GM18519 (cell line): ENCODE measurements at regions not wholly inside any gene's neighbourhood (a gene's known extent, or its start where the extent isn't known, plus 50 kb on each side); places are given as distances from the start of the nearest gene placed in this dataset.

Experiments
- ATAC-seq: cut with Tn5 transposase; IDR thresholded peaks from one replicate; pipeline ENCODE4 v1.9.1; 2021; ENCODE audit warnings: mild to moderate bottlenecking, moderate library complexity; ENCODE audit not compliant: unreplicated experiment, low FRiP score

DNA sequence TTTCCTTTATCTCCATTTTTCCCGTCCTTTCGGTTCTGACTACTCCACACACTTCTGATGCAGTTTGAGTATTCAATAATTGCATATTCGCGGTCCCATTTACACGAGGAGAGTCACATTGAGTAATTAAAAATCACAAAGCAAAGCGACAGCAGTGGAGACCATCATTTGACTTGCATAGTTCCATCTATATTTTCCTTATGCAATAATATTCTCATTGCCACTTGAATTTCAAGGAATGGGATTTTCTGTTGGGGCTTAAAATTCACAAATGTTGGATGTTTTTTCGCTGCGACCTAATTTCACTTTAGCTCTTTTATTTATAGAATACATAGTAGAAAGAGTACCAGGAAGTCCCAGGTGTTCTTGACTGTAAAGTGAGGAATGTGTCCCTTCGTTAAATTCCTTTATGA lies 186.8 kb downstream of the ZEB2 start:
- no peak for ATAC-seq

GRCh38 chr2:144332356-144333142 lies 187.4 kb downstream of the ZEB2 start:
- peak; percentile 89 for ATAC-seq

DNA sequence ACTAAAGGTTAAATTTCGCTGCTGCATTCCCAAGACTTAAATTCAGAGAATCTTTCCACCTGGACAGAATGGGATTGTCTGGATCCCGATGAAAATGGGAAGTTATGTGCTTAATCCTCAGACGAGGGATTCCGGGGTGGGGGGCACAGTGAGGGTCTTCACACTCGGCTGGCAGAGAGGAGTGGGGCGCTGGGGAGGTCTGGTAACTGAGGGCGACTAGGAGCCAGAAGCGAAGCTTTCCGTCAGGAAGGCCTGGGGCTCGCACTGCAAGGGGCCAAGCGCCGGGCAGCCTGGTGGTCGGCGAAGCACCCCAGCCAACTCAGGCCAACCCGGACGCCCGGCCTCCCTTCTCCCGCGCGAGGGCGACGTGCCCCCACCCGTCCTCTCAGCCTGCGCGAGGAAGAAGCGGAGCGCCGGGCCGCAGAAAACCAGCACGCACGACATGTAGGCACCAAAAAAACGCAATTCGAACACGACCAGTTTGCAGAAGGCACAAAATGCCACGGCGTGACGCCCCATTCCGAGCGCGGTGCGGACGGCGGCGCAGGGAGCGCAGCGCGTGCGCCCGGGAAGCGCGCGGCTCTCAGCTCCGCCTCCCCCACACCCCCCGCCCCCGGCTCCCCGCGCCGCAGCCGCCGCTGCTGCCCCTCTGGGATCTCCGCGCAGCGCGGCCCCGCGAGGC lies 188.1 kb downstream of the ZEB2 start:
- ATAC-seq = peak; percentile 54

- no peak for ATAC-seq
These were observed 188.8 kb downstream of the ZEB2 start for GRCh38 chr2:144330951-144331673.

DNA sequence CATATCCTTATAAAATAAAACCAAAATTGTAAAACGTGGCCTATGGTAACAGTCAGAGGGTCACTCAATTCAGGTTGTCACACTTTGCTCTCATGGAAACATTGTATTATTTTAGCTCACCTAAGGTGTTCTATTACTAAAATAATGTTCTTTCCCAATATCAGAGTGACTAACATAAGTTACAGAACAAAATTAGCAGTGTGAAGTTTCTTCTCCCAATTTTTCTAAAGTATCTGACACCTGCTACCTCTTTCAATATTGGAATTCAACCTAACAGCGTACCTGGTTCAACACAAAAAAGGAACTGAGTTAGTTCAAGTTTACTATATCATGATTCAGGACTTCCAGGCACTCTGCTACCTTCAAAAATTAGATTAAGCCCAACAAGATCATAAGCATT lies 190.4 kb downstream of the ZEB2 start:
- no peak for ATAC-seq

DNA sequence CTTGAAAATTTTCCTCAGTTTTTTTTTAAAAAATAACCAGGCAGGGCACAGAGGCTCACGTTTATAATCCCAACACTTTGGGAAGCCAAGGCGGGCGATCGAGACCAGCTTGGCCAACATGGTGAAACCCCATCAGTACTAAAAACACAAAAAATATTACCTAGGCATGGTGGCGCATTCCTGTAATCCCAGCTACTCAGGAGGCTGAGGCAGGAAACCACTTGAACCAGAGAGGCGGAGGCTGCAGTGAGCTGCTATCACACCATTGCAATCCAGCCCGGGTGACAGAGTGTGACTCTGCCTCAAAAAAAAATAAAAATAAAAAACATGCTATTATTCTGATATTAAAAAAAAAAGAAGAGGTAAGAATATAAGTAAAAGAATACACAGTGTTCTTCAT lies 191.0 kb downstream of the ZEB2 start:
- ATAC-seq = no peak

- no peak for ATAC-seq
These were observed 193.1 kb downstream of the ZEB2 start for GRCh38 chr2:144326825-144327224.

DNA sequence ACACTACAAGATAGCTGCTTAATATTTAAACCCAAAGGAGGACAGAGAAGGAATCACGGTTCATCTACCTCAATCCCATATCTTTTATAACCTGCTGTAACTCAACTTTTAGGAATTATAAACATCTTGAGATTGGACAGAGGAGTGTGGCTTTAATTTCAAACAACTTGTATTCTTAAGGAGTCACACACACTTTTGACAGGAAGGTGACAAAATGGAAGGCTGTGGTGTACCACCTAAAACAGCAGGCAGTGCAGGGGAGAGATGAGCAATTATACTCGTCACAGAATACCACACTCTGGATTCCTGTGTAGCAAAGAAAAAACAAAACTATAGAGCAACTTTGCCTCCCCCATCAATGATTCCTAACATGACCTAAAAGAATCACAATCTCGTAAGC lies 194.8 kb downstream of the ZEB2 start:
- peak; percentile 49 for ATAC-seq

DNA sequence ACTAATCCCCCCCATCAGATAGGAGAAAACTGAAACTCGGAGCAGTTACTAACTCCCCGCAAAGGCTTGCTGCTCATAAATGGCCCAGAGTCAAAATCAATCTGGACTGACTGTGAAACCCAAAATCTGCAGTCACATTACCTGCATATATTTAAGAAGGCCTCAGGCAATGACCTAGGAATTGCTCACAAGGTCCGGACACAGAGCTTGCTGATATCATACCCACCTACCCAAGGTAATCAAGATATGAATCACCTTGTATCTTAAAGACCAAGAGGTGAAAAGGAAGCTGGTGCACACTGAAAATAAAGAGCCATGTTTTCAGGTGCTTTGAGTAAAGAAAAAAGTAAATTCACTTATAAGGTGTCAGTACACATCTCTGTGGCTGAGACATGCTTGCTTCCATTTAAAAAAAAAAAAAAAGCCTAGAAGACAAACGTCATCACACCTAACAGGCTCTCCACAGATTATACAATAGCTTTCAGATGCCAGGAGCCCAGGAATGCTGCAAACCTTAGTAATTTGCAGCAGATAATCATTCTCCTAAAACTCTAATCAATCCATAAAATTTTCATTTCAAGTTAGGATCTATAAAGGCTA lies 195.4 kb downstream of the ZEB2 start:
- no peak for ATAC-seq

DNA sequence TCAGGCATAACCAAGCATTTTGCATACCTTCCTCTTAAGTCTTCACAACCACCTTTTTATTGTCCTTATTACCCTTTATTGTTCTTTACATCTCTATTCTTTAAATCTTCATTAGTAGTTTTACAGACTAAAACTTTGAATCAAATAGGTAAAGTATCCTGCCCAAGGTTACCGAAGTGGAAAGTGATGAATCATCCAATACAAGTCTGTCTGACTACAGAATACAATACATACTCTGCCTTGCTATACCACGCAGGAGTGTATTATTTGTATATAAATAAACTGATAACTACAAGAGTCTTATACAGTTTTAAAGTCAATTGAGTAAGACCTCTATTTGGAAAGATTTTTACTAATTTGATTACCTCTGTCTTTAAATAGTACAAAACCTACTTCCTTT lies 196.0 kb downstream of the ZEB2 start:
- peak; percentile 36 for ATAC-seq

- no peak for ATAC-seq
These were observed 197.5 kb downstream of the ZEB2 start for GRCh38 chr2:144322379-144322778.

GRCh38 chr2:144320491-144320890 lies 199.4 kb downstream of the ZEB2 start:
- ATAC-seq = no peak

DNA sequence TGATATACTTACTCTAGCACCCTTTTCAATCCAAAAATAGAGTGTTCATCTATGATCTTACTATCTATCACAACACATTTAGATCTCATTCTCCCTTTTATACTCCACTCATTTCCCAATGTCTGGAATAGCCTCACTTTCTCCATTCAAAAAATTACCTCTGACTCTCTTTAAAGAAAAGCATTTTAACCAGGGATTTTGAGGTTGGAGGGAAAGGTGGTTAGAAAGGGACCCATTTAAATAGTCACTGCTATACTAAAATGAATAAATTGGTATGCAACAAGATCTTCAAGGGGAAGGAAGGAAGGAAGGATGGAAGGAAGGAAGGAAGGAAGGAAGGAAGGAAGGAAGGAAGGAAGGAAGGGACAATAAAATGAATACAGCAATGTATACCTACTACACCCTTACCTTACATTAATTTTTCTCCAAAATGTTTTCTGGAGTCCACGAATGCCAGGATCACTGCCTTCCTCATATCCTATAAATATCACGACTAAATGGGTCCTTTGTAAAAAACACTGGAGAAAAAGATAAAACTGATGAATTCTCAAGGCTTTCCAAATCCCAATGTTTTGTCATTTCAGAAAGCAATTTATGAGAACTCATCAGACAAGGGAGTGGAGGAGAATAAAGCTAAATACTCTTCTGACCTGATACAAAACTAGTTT lies 202.7 kb downstream of the ZEB2 start:
- ATAC-seq = no peak

DNA sequence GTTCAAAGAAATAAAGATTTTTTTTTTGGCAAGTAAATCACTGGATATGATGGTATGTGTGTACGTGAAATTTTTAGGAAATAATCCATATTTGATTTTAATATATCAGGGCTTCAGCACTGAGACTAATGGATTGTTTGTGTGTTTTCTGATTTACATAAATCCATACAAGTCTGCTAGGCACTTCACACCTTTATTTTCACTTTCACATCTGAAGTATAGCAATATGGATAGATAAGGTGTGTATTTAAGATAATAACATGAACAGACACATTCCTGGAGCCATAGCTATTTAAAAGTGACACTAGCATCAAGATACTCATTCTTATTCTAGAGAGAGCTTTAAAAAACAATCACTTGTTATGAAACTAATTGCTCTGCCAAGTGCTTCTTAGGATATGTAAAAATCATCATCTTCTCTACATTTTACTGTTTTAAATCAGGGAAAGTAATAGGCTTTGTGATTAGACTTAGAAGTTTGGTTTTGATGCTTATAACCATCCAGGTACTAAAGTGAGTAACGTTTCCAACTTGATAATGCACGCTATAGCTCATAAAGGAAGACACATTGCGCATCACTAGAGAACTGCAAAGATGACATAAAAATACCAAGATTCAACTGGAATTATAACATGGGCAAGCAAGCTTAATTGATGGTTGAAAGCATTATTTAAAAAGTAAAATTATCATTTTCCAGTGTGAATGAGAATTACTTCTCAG lies 208.9 kb downstream of the ZEB2 start:
- ATAC-seq = no peak

- no peak for ATAC-seq
These were observed 209.4 kb downstream of the ZEB2 start for GRCh38 chr2:144310484-144310883.

DNA sequence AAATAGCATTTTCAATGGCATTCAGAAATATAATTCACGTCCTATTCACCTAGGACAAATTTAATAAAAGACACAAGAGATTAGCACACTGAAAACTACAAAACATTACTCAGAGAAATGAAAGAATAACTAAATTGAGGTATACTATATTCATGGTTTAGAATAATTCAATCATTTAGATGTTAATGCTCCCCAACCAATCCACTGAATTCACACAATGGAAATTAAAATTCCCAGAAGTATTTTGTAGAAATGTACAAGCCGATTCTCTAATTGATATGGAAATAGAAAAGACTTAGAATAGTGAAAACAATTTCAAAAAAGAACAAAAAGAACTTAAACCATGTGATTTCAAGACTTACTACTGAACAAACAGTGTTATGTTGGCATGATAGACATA lies 212.2 kb downstream of the ZEB2 start:
- ATAC-seq = no peak

- ATAC-seq = no peak
These were observed 215.7 kb downstream of the ZEB2 start for GRCh38 chr2:144304202-144304601.

DNA sequence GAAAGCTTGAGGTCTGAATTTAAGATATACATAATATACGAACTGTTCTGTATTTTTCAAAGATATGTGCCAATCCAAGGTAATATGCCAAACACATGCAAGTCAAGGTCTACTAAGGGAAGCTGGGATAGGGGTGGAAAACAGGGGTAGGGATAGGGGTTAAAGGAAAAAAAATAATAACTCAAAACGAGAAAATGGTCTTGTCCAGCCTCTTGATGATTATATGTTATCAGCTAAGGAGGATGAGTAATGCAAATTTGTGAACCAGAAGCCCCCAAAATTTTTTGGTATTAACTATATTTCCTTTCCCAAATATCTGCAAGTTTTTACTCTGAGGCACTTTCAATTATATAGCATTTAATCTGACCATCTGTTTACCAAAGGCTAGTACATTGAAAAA lies 219.3 kb downstream of the ZEB2 start:
- no peak for ATAC-seq

DNA sequence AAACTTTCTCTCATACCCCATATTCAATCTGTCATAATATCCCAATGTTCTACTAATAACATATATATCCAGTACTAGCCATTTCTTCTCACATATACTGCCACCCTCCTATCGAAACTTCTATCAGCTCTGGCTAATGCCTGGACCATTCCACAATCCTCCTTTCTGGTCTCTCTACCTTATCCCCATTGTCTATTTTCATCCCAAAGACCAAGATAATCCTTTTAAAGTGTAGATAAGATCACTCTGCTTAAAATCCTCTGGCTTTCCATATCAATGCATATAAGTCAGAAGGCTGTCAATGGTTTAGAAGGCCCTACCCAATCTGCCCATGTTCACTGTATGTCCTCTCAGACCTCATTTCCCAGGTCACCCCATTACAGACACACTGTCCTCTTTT lies 229.6 kb downstream of the ZEB2 start:
- ATAC-seq = no peak

DNA sequence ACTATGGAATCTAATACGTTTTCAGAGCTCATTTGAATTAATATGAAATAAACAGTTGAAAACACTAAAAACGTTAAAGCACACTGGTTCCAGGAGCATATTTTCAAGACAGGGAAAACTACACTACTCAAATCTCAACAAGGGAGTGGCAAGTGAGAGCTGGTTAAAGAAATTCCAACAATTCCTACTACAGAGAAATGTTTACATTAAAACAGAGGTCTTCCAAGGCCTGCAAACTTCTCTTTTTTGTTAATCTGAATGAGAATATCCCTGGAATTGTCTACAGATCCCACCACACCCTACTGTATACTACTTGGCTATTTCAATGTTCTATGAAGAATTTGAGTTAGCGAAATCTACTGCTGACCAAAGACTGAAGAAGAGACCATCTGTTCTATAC lies 231.5 kb downstream of the ZEB2 start:
- no peak for ATAC-seq
